ENCODE measurements at regions not wholly inside any gene's neighbourhood (a gene's known extent, or its start where the extent isn't known, plus 50 kb on each side); places are given as distances from the start of the nearest gene placed in this dataset.

GRCh38 chr12:130246560-130246959 is 84.3 kb downstream of the FZD10 start:
- Mint-ChIP-seq H3K9me3 (peaks cover 0 to 8% of the 10 kb centered on the region in 2 donors), H3K27ac (no peak overlapping the region), H3K4me3 (no peak overlapping the region), H3K4me1 (no peaks in the 10 kb centered on the region), H3K27me3 (no peaks in the 10 kb centered on the region)
- DNase-seq = no peak
- ATAC-seq = no peak

GRCh38 chr12:130247634-130248237 is 85.5 kb downstream of the FZD10 start:
- peaks cover 1% of the 10 kb centered on the region for H3K27me3 Mint-ChIP-seq
- peaks cover 0 to 8% of the 10 kb centered on the region in 2 donors for H3K9me3 Mint-ChIP-seq
- no peak overlapping the region for H3K27ac Mint-ChIP-seq
- H3K4me1 Mint-ChIP-seq = no peaks in the 10 kb centered on the region
- no peak overlapping the region for H3K4me3 Mint-ChIP-seq
- DNase-seq (no peak), ATAC-seq (no peak)

- Mint-ChIP-seq H3K4me1 (no peaks in the 10 kb centered on the region), H3K4me3 (no peak overlapping the region), H3K27ac (no peak overlapping the region), H3K9me3 (peaks cover 0 to 8% of the 10 kb centered on the region in 2 donors), H3K27me3 (peaks cover 11% of the 10 kb centered on the region)
- DNase-seq (no peak), ATAC-seq (no peak)
These were observed 87.1 kb downstream of the FZD10 start for GRCh38 chr12:130249376-130249775.

- Mint-ChIP-seq H3K27me3 (peaks cover 11% of the 10 kb centered on the region), H3K4me3 (no peak overlapping the region), H3K4me1 (no peaks in the 10 kb centered on the region), H3K27ac (no peak overlapping the region), H3K9me3 (peaks cover 0 to 8% of the 10 kb centered on the region in 2 donors)
- ATAC-seq (no peak), DNase-seq (no peak)
These were observed 86.4 kb upstream of the PIWIL1 start for GRCh38 chr12:130251236-130251780.

- Mint-ChIP-seq H3K27ac (no peak overlapping the region), H3K4me3 (no peak overlapping the region), H3K4me1 (no peaks in the 10 kb centered on the region), H3K27me3 (peaks cover 11% of the 10 kb centered on the region), H3K9me3 (no peaks in the 10 kb centered on the region)
- DNase-seq (no peak), ATAC-seq (no peak)
These were observed 83.8 kb upstream of the PIWIL1 start for GRCh38 chr12:130253866-130254265.

- Mint-ChIP-seq H3K9me3 (no peaks in the 10 kb centered on the region), H3K4me3 (no peak overlapping the region), H3K27ac (no peak overlapping the region), H3K27me3 (peaks cover 18% of the 10 kb centered on the region), H3K4me1 (no peaks in the 10 kb centered on the region)
- no peak for ATAC-seq
- DNase-seq = no peak
These were observed 83.0 kb upstream of the PIWIL1 start for GRCh38 chr12:130254461-130255276.

GRCh38 chr12:130258863-130259262 is 78.8 kb upstream of the PIWIL1 start:
- Mint-ChIP-seq H3K27me3 (peaks cover 12% of the 10 kb centered on the region), H3K4me3 (no peak overlapping the region), H3K9me3 (no peaks in the 10 kb centered on the region), H3K4me1 (no peaks in the 10 kb centered on the region), H3K27ac (no peak overlapping the region)
- DNase-seq (no peak), ATAC-seq (no peak)

- Mint-ChIP-seq H3K27ac (no peak overlapping the region), H3K9me3 (no peaks in the 10 kb centered on the region), H3K4me1 (no peaks in the 10 kb centered on the region), H3K4me3 (no peak overlapping the region), H3K27me3 (peaks cover 12% of the 10 kb centered on the region)
- ATAC-seq (no peak), DNase-seq (no peak)
These were observed 74.7 kb upstream of the PIWIL1 start for GRCh38 chr12:130263025-130263424.

- peaks cover 11% of the 10 kb centered on the region for H3K27me3 Mint-ChIP-seq
- H3K4me1 Mint-ChIP-seq = no peaks in the 10 kb centered on the region
- H3K27ac Mint-ChIP-seq = no peak overlapping the region
- H3K4me3 Mint-ChIP-seq = no peak overlapping the region
- DNase-seq = no peak
- no peaks in the 10 kb centered on the region for H3K9me3 Mint-ChIP-seq
- no peak for ATAC-seq
These were observed 73.7 kb upstream of the PIWIL1 start for GRCh38 chr12:130263996-130264395.

- no peaks in the 10 kb centered on the region for H3K9me3 Mint-ChIP-seq
- no peak for ATAC-seq
These were observed 70.9 kb upstream of the PIWIL1 start for GRCh38 chr12:130266751-130267150.

GRCh38 chr12:130280231-130280630 is 57.5 kb upstream of the PIWIL1 start:
- Mint-ChIP-seq H3K9me3 (peaks cover 10 to 19% of the 10 kb centered on the region in 2 donors), H3K4me3 (peak overlapping the region; percentile 3 to 32), H3K27ac (no peak overlapping the region), H3K4me1 (peaks cover 5% of the 10 kb centered on the region), H3K27me3 (peaks cover 23% of the 10 kb centered on the region)
- peak; percentile 7 to 32 for DNase-seq
- peak; percentile 90 for ATAC-seq

More at GRCh38 chr12:130266751-130267150, 70.9 kb upstream of the PIWIL1 start:
- Mint-ChIP-seq H3K4me1 (no peaks in the 10 kb centered on the region), H3K4me3 (no peak overlapping the region), H3K27me3 (no peaks in the 10 kb centered on the region), H3K27ac (no peak overlapping the region)
- no peak for DNase-seq

- H3K4me3 Mint-ChIP-seq = no peak overlapping the region
- no peak overlapping the region for H3K27ac Mint-ChIP-seq
- peaks cover 5% of the 10 kb centered on the region for H3K4me1 Mint-ChIP-seq
- H3K9me3 Mint-ChIP-seq = peaks cover 10 to 19% of the 10 kb centered on the region in 2 donors
- H3K27me3 Mint-ChIP-seq = peaks cover 23% of the 10 kb centered on the region
- no peak for DNase-seq
- ATAC-seq = no peak
These were observed 56.9 kb upstream of the PIWIL1 start for GRCh38 chr12:130280742-130281141.

- Mint-ChIP-seq H3K4me3 (no peak overlapping the region), H3K27me3 (peaks cover 29% of the 10 kb centered on the region), H3K4me1 (peaks cover 5% of the 10 kb centered on the region), H3K27ac (peak overlapping the region in 1 of 2 donors; percentile 67), H3K9me3 (peaks cover 10 to 19% of the 10 kb centered on the region in 2 donors)
- peak; percentile 66 for ATAC-seq
- peak; percentile 44 to 46 for DNase-seq
These were observed 56.4 kb upstream of the PIWIL1 start for GRCh38 chr12:130281153-130281799.

- Mint-ChIP-seq H3K27ac (no peak overlapping the region), H3K27me3 (peaks cover 33% of the 10 kb centered on the region), H3K9me3 (peaks cover 4 to 19% of the 10 kb centered on the region in 2 donors), H3K4me3 (no peak overlapping the region), H3K4me1 (no peaks in the 10 kb centered on the region)
- DNase-seq = no peak
- no peak for ATAC-seq
These were observed 51.6 kb upstream of the PIWIL1 start for GRCh38 chr12:130286041-130286440.

- ATAC-seq = no peak
- H3K4me1 Mint-ChIP-seq = no peaks in the 10 kb centered on the region
These were observed 50.8 kb upstream of the PIWIL1 start for GRCh38 chr12:130286741-130287440.

More at GRCh38 chr12:130286741-130287440, 50.8 kb upstream of the PIWIL1 start:
- Mint-ChIP-seq H3K27me3 (peaks cover 32% of the 10 kb centered on the region), H3K4me3 (no peak overlapping the region), H3K27ac (no peak overlapping the region), H3K9me3 (peaks cover 4 to 24% of the 10 kb centered on the region in 2 donors)
- DNase-seq = no peak
